Testis (tissue), 2 donors: ENCODE measurements at regions not wholly inside any gene's neighbourhood (a gene's known extent, or its start where the extent isn't known, plus 50 kb on each side); places are given as distances from the start of the nearest gene placed in this dataset.

Experiments used
- POLR2A ChIP-seq: fragments of 450-650 bp; IDR thresholded peaks from one replicate; pipeline ENCODE4 v1.6.1; 2017; ENCODE audit warnings: antibody characterized with exemption, mild to moderate bottlenecking, moderate library complexity
- TF ChIP-seq, protein P1 (sequence below), 3 experiments: fragments of 450-650 bp in 2 of 3; fragments of 200-600 bp in 1 of 3; sonication (generic) in 1 of 3; IDR thresholded peaks; one replicate each; pipeline ENCODE4 v1.5.1; 2016 to 2019; ENCODE audit warnings: antibody characterized with exemption in 3 of 3, mild to moderate bottlenecking in 2 of 3, moderate library complexity in 1 of 3

DNA sequence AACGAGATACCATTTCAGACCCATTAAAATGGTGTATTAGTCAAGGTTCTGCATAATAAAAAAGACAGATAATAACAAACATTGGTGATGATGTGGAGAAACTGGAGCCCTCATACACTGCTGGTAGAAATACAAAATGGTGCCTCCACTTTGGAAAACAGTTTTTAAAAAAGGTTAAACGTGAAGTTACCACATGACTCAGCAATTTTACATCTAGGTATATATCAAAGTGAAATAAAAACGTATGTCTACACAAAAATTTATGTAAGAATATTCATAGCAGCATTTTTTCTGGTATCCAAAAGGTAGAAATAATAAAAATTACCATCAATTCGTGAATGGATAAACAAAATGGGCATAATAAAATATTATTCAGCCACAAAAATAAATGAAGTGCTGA is 519.8 kb downstream of the TLE4 start:
- TF ChIP-seq, protein P1, sequence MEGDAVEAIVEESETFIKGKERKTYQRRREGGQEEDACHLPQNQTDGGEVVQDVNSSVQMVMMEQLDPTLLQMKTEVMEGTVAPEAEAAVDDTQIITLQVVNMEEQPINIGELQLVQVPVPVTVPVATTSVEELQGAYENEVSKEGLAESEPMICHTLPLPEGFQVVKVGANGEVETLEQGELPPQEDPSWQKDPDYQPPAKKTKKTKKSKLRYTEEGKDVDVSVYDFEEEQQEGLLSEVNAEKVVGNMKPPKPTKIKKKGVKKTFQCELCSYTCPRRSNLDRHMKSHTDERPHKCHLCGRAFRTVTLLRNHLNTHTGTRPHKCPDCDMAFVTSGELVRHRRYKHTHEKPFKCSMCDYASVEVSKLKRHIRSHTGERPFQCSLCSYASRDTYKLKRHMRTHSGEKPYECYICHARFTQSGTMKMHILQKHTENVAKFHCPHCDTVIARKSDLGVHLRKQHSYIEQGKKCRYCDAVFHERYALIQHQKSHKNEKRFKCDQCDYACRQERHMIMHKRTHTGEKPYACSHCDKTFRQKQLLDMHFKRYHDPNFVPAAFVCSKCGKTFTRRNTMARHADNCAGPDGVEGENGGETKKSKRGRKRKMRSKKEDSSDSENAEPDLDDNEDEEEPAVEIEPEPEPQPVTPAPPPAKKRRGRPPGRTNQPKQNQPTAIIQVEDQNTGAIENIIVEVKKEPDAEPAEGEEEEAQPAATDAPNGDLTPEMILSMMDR (IDR thresholded peaks at IDR 0.05): no peak
- no peak for TF ChIP-seq POLR2A
